ENCODE measurements at regions not wholly inside any gene's neighbourhood (a gene's known extent, or its start where the extent isn't known, plus 50 kb on each side); places are given as distances from the start of the nearest gene placed in this dataset.

- ChIA-PET RAD21 (ENCODE audit: unreplicated experiment) (no interaction called here), POLR2A (interaction anchor here (0.9 to 1.3 kb wide), 2 partner anchors 8 to 13 kb away, joined by 3 read pairs; no protein-coding TSS in a partner anchor), SMC1A (ENCODE audit: uncharacterized antibody, unreplicated experiment) (no interaction called here), CTCF (interaction anchor here (1.4 kb wide), 1 partner anchor 8 kb away, joined by 3 read pairs; no protein-coding TSS in a partner anchor)
- Histone ChIP-seq H3K27ac (ENCODE audit: control insufficient read depth, insufficient read depth) (no peak overlapping the region), H3K9ac (ENCODE audit: control insufficient read depth, insufficient read depth, low read length) (no peak overlapping the region), H3K9me3 (replicated peaks; ENCODE audit: control insufficient read depth, insufficient read depth, low read length) (no peaks in the 10 kb centered on the region), H4K20me1 (ENCODE audit: control insufficient read depth, insufficient read depth) (no peaks in the 10 kb centered on the region), H3K27me3 (replicated peaks in 1 of 2; ENCODE audit: control insufficient read depth in 2 of 2, insufficient read depth in 2 of 2, low read length in 1 of 2) (no peaks in the 10 kb centered on the region), H2AFZ (ENCODE audit: control insufficient read depth, low read depth, low read length) (no peak overlapping the region), H3K79me2 (ENCODE audit: control insufficient read depth, insufficient read depth, low read length) (no peaks in the 10 kb centered on the region), H3K4me1 (ENCODE audit: control insufficient read depth, insufficient read depth, low read length) (no peaks in the 10 kb centered on the region), H3K4me2 (ENCODE audit: control insufficient read depth, insufficient read depth) (no peak overlapping the region), H3K36me3 (ENCODE audit: control insufficient read depth in 2 of 2, insufficient read depth in 2 of 2, low read length in 1 of 2) (no peaks in the 10 kb centered on the region), H3K4me3 (no peak overlapping the region)
- BruUV-seq (replicated peaks) = no TSS peak
- no peak for TF ChIP-seq MTA2 (IDR thresholded peaks at IDR 0.05; ENCODE audit: low read depth)
- TF ChIP-seq SIX5 (IDR thresholded peaks at IDR 0.05; ENCODE audit: low read depth, low read length, severe bottlenecking) = no peak
- no peak for TF ChIP-seq ZNF217 (IDR thresholded peaks at IDR 0.05)
- TF ChIP-seq, protein P1, sequence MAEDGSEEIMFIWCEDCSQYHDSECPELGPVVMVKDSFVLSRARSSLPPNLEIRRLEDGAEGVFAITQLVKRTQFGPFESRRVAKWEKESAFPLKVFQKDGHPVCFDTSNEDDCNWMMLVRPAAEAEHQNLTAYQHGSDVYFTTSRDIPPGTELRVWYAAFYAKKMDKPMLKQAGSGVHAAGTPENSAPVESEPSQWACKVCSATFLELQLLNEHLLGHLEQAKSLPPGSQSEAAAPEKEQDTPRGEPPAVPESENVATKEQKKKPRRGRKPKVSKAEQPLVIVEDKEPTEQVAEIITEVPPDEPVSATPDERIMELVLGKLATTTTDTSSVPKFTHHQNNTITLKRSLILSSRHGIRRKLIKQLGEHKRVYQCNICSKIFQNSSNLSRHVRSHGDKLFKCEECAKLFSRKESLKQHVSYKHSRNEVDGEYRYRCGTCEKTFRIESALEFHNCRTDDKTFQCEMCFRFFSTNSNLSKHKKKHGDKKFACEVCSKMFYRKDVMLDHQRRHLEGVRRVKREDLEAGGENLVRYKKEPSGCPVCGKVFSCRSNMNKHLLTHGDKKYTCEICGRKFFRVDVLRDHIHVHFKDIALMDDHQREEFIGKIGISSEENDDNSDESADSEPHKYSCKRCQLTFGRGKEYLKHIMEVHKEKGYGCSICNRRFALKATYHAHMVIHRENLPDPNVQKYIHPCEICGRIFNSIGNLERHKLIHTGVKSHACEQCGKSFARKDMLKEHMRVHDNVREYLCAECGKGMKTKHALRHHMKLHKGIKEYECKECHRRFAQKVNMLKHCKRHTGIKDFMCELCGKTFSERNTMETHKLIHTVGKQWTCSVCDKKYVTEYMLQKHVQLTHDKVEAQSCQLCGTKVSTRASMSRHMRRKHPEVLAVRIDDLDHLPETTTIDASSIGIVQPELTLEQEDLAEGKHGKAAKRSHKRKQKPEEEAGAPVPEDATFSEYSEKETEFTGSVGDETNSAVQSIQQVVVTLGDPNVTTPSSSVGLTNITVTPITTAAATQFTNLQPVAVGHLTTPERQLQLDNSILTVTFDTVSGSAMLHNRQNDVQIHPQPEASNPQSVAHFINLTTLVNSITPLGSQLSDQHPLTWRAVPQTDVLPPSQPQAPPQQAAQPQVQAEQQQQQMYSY (CRISPR knock-in tag; IDR thresholded peaks at IDR 0.05) = no peak
- no peak for TF ChIP-seq USF1 (IDR thresholded peaks at IDR 0.05; ENCODE audit: borderline replicate concordance, extremely low read length, insufficient read depth, low read depth, low read length)
- TF ChIP-seq REST (IDR thresholded peaks at IDR 0.05; ENCODE audit: low read depth, low read length) = no peak
- TF ChIP-seq RB1 (IDR thresholded peaks at IDR 0.05; ENCODE audit: borderline replicate concordance) = no peak
- no peak for TF ChIP-seq IRF4 (IDR thresholded peaks at IDR 0.05; ENCODE audit: low read depth, low read length)
- TF ChIP-seq SUPT20H (IDR thresholded peaks at IDR 0.05; ENCODE audit: borderline replicate concordance, control insufficient read depth, low read depth, low read length) = no peak
- TF ChIP-seq KLF5 (IDR thresholded peaks at IDR 0.05; ENCODE audit: partially characterized antibody) = no peak
- TF ChIP-seq SREBF1 (IDR thresholded peaks at IDR 0.05; ENCODE audit: low read length) = no peak
- intact Hi-C loops (cut with micrococcal nuclease; ENCODE audit: unreplicated experiment) = no loop called here
- FAIRE-seq = no peak
- ATAC-seq = no peak
- in situ Hi-C loops (cut with MboI) = no loop called here
- no peak for DNase-seq (ENCODE audit: low read depth, low spot score)
- 100% methylated on average over 1 of the region's 1 CpG for WGBS (ENCODE audit: insufficient coverage, insufficient replicate concordance, low lambda C conversion rate, missing lambda C conversion rate)
Observed at GRCh38 chr5:128015978-128016377, 67.6 kb upstream of the SLC12A2 start.

All from GM12878 (cell line).